Hepatocyte (in vitro differentiated cells): ENCODE measurements at regions not wholly inside any gene's neighbourhood (a gene's known extent, or its start where the extent isn't known, plus 50 kb on each side); places are given as distances from the start of the nearest gene placed in this dataset.

Experiments
- EZH2 ChIP-seq: fragments of 200-600 bp; sonication (generic); IDR thresholded peaks from 2 replicates; pipeline ENCODE4 v1.6.1; 2016; ENCODE audit warnings: antibody characterized with exemption, mild to moderate bottlenecking, borderline replicate concordance
- EZH2phosphoT487 ChIP-seq: fragments of 200-600 bp; sonication (generic); IDR thresholded peaks from one replicate; pipeline ENCODE4 v1.6.1; 2018; ENCODE audit warnings: antibody characterized with exemption, mild to moderate bottlenecking, low read depth, moderate library complexity; ENCODE audit not compliant: unreplicated experiment, severe bottlenecking
- TF ChIP-seq, protein P1 (sequence below): fragments of 200-600 bp; sonication (generic); IDR thresholded peaks from 2 replicates; pipeline ENCODE4 v1.5.1; 2016; ENCODE audit warnings: antibody characterized with exemption, mild to moderate bottlenecking; ENCODE audit not compliant: poor library complexity

GRCh38 chr9:82498541-82499317 is 510.2 kb downstream of the SPATA31D1 start:
- TF ChIP-seq, protein P1, sequence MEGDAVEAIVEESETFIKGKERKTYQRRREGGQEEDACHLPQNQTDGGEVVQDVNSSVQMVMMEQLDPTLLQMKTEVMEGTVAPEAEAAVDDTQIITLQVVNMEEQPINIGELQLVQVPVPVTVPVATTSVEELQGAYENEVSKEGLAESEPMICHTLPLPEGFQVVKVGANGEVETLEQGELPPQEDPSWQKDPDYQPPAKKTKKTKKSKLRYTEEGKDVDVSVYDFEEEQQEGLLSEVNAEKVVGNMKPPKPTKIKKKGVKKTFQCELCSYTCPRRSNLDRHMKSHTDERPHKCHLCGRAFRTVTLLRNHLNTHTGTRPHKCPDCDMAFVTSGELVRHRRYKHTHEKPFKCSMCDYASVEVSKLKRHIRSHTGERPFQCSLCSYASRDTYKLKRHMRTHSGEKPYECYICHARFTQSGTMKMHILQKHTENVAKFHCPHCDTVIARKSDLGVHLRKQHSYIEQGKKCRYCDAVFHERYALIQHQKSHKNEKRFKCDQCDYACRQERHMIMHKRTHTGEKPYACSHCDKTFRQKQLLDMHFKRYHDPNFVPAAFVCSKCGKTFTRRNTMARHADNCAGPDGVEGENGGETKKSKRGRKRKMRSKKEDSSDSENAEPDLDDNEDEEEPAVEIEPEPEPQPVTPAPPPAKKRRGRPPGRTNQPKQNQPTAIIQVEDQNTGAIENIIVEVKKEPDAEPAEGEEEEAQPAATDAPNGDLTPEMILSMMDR, result no peak
- TF ChIP-seq EZH2, result no peak
- TF ChIP-seq EZH2phosphoT487, result no peak
